ENCODE measurements at regions not wholly inside any gene's neighbourhood (a gene's known extent, or its start where the extent isn't known, plus 50 kb on each side); places are given as distances from the start of the nearest gene placed in this dataset.

- no peak for DNase-seq (ENCODE audit: low spot score)
Measured at GRCh38 chr12:76611533-76611932, 52.0 kb upstream of the OSBPL8 start.

GRCh38 chr12:76614364-76614763, 54.8 kb upstream of the OSBPL8 start:
- DNase-seq (ENCODE audit: low spot score), result no peak

- no peak for DNase-seq (ENCODE audit: low spot score)
Measured at GRCh38 chr12:76618031-76618430, 58.5 kb upstream of the OSBPL8 start.

- DNase-seq (ENCODE audit: low spot score), result peak; percentile 48
Measured at GRCh38 chr12:76621582-76622024, 62.0 kb upstream of the OSBPL8 start.

- DNase-seq (ENCODE audit: low spot score), result no peak
Measured at GRCh38 chr12:76622351-76622750, 62.8 kb upstream of the OSBPL8 start.

- no peak for DNase-seq (ENCODE audit: low spot score)
Measured at GRCh38 chr12:76622915-76623314, 63.3 kb upstream of the OSBPL8 start.

- DNase-seq (ENCODE audit: low spot score), result no peak
Measured at GRCh38 chr12:76623931-76624330, 64.4 kb upstream of the OSBPL8 start.

GRCh38 chr12:76627346-76628135, 68.0 kb upstream of the OSBPL8 start:
- no peak for DNase-seq (ENCODE audit: low spot score)

GRCh38 chr12:76628745-76629144, 69.2 kb upstream of the OSBPL8 start:
- DNase-seq (ENCODE audit: low spot score), result no peak

GRCh38 chr12:76631741-76632140, 72.2 kb upstream of the OSBPL8 start:
- DNase-seq (ENCODE audit: low spot score), result no peak

- DNase-seq (ENCODE audit: low spot score), result no peak
Measured at GRCh38 chr12:76633415-76633814, 73.8 kb upstream of the OSBPL8 start.

GRCh38 chr12:76634133-76634532, 74.6 kb upstream of the OSBPL8 start:
- no peak for DNase-seq (ENCODE audit: low spot score)

GRCh38 chr12:76636121-76636692, 76.6 kb upstream of the OSBPL8 start:
- no peak for DNase-seq (ENCODE audit: low spot score)

GRCh38 chr12:76637807-76638206, 78.2 kb upstream of the OSBPL8 start:
- DNase-seq (ENCODE audit: low spot score), result peak; percentile 19

- DNase-seq (ENCODE audit: low spot score), result no peak
Measured at GRCh38 chr12:76639646-76640045, 80.1 kb upstream of the OSBPL8 start.

- DNase-seq (ENCODE audit: low spot score), result no peak
Measured at GRCh38 chr12:76641073-76641472, 81.5 kb upstream of the OSBPL8 start.

- DNase-seq (ENCODE audit: low spot score), result no peak
Measured at GRCh38 chr12:76641961-76642360, 82.4 kb upstream of the OSBPL8 start.

GRCh38 chr12:76643438-76643837, 83.9 kb upstream of the OSBPL8 start:
- no peak for DNase-seq (ENCODE audit: low spot score)

GRCh38 chr12:76644950-76645349, 85.4 kb upstream of the OSBPL8 start:
- no peak for DNase-seq (ENCODE audit: low spot score)

GRCh38 chr12:76645934-76646333, 86.4 kb upstream of the OSBPL8 start:
- no peak for DNase-seq (ENCODE audit: low spot score)

- no peak for DNase-seq (ENCODE audit: low spot score)
Measured at GRCh38 chr12:76646366-76646765, 86.8 kb upstream of the OSBPL8 start.

- DNase-seq (ENCODE audit: low spot score), result no peak
Measured at GRCh38 chr12:76649099-76649498, 89.5 kb upstream of the OSBPL8 start.

GRCh38 chr12:76652402-76652801, 92.8 kb upstream of the OSBPL8 start:
- DNase-seq (ENCODE audit: low spot score), result no peak

GRCh38 chr12:76653342-76653741, 93.8 kb upstream of the OSBPL8 start:
- no peak for DNase-seq (ENCODE audit: low spot score)
